AG04450 (cell line): ENCODE measurements at regions not wholly inside any gene's neighbourhood (a gene's known extent, or its start where the extent isn't known, plus 50 kb on each side); places are given as distances from the start of the nearest gene placed in this dataset.

Experiments
- CTCF ChIA-PET: fragments of 300-600, 350-600 bp; formaldehyde crosslinking; extraction: SDS; loops from one replicate; lab custom pipeline; 2022; ENCODE audit warnings: antibody characterized with exemption, inconsistent platforms; lab: Charles Lee
- POLR2A ChIA-PET: fragments of 350-600 bp; formaldehyde crosslinking; extraction: SDS; loops from one replicate; lab custom pipeline; 2021; ENCODE audit warnings: antibody characterized with exemption, inconsistent platforms; lab: Yijun Ruan, JAX
- DNase-seq: peaks from one replicate; pipeline ENCODE4 v3.0.0-alpha.2; 2011; ENCODE audit warnings: low read depth, low spot score
- H3K27ac ChIP-seq: one replicate; pipeline ENCODE4 v1.5.1; 2012; ENCODE audit warnings: low read depth, low read length, control low read depth
- H3K27me3 ChIP-seq: one replicate; pipeline ENCODE4 v1.6.0; 2012; ENCODE audit warnings: low read length; ENCODE audit not compliant: control insufficient read depth, insufficient read depth
- H3K4me3 ChIP-seq: 2 replicates; pipeline ENCODE4 v1.5.1; 2011; ENCODE audit warnings: mild to moderate bottlenecking, low read depth, low read length, control low read depth
- H3K9me3 ChIP-seq: 2 replicates; pipeline ENCODE4 v1.5.1; 2012; ENCODE audit warnings: low read length; ENCODE audit not compliant: control insufficient read depth, insufficient read depth
- TF ChIP-seq, protein P1 (sequence below): IDR thresholded peaks from 2 replicates; pipeline ENCODE4 v1.5.1; 2011; ENCODE audit warnings: low read depth, low read length, control low read depth, inconsistent platforms

DNA sequence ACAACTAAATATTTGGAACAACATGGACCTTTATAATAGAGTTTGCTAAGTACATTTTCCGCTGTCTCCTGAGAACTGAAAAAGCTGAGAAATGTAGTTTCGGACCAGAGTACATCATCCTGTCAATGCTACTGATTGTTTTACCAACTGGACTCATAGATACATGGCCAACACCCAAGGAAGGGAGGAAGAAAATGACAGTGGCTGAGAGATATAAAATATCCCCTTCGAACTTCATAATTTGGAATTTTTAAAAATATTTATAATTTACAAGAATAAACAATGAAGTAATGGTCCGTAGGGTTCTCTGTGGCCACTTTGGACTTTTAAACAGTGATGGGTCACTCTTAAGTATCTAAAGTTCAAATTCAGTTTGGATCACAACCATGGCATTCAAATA is 1042.7 kb downstream of the MCTP2 start:
- Histone ChIP-seq H3K9me3 (no peaks in the 10 kb centered on the region), H3K27ac (no peak overlapping the region), H3K4me3 (no peak overlapping the region), H3K27me3 (no peaks in the 10 kb centered on the region)
- POLR2A ChIA-PET: no interaction called here
- TF ChIP-seq, protein P1, sequence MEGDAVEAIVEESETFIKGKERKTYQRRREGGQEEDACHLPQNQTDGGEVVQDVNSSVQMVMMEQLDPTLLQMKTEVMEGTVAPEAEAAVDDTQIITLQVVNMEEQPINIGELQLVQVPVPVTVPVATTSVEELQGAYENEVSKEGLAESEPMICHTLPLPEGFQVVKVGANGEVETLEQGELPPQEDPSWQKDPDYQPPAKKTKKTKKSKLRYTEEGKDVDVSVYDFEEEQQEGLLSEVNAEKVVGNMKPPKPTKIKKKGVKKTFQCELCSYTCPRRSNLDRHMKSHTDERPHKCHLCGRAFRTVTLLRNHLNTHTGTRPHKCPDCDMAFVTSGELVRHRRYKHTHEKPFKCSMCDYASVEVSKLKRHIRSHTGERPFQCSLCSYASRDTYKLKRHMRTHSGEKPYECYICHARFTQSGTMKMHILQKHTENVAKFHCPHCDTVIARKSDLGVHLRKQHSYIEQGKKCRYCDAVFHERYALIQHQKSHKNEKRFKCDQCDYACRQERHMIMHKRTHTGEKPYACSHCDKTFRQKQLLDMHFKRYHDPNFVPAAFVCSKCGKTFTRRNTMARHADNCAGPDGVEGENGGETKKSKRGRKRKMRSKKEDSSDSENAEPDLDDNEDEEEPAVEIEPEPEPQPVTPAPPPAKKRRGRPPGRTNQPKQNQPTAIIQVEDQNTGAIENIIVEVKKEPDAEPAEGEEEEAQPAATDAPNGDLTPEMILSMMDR: no peak
- CTCF ChIA-PET: interaction anchor here (1.4 to 5.7 kb wide), 4 partner anchors 15 to 1053 kb away, joined by 3 to 23 read pairs (median 6); no protein-coding TSS in a partner anchor
- DNase-seq: no peak

DNA sequence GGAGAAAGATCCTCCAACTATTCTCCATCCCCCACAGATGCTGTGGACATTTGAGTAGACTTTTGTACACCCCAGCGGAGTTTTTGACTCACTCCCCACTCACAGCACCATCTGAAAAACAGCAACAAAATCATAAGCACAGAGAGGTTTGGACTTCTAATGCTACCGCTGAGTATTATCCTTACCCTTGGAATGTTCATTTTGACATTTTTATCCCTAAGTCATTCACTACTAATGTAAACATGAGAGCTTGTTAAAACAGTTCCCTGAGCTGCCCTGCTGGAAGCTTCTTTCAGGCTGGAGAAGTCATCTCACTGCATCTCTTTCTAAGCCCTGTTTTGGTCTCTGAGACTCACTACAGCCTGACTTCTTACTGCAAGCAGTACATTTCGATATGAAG is 1045.9 kb downstream of the MCTP2 start:
- no peaks in the 10 kb centered on the region for H3K9me3 ChIP-seq
- H3K27me3 ChIP-seq: no peaks in the 10 kb centered on the region
- peak overlapping the region; percentile 22 for H3K27ac ChIP-seq
- CTCF ChIA-PET: interaction anchor here (0.6 to 5.7 kb wide), 8 partner anchors 11 to 349 kb away, joined by 3 to 23 read pairs (median 6); no protein-coding TSS in a partner anchor
- H3K4me3 ChIP-seq: no peak overlapping the region
- TF ChIP-seq, protein P1: no peak
- DNase-seq: peak; percentile 91
- POLR2A ChIA-PET: interaction anchor here (0.7 to 2.1 kb wide), 8 partner anchors 11 to 1063 kb away, joined by 3 to 12 read pairs (median 5); partner anchors contain the start of gene NR2F2

DNA sequence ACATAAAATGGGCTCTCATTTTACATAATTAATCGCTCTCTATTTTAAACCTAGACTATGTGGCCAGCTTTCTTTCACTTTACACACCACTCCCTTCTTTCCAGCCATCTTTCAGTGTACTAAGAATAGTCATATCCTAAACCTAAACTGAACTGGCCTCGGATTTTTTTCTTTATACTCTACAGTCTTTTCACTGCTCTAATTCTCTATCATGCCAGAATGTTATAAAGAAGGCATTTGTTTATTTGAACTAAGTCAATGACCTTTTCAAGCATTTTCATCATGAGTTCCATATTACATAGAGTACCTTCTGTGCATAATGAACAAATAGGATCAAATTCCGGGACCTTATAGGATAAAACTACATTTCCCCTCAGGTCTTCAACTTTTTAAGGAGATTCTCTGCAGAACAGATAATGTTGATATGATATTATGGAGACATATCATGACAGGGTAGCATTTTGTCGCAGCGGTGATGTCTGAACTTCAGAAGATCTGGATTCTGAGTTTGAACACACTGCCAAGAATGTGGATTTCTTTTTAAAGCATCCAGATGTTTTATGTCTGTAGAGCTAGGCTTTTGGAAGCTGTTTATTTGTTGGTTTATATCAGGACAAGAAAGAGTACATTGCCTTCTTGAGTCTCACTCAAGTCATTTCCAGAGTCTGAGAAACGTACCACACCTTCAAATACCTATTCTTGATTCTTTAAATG is 1047.3 kb downstream of the MCTP2 start:
- POLR2A ChIA-PET: interaction anchor here (0.6 to 2.1 kb wide), 4 partner anchors 12 to 1053 kb away, joined by 4 to 12 read pairs (median 7); partner anchors contain the start of gene NR2F2
- no peaks in the 10 kb centered on the region for H3K27me3 ChIP-seq
- H3K9me3 ChIP-seq: no peaks in the 10 kb centered on the region
- DNase-seq: no peak
- CTCF ChIA-PET: interaction anchor here (0.8 to 5.7 kb wide), 6 partner anchors 9 to 1057 kb away, joined by 3 to 23 read pairs (median 8); no protein-coding TSS in a partner anchor
- H3K27ac ChIP-seq: no peak overlapping the region
- TF ChIP-seq, protein P1: no peak
- no peak overlapping the region for H3K4me3 ChIP-seq

DNA sequence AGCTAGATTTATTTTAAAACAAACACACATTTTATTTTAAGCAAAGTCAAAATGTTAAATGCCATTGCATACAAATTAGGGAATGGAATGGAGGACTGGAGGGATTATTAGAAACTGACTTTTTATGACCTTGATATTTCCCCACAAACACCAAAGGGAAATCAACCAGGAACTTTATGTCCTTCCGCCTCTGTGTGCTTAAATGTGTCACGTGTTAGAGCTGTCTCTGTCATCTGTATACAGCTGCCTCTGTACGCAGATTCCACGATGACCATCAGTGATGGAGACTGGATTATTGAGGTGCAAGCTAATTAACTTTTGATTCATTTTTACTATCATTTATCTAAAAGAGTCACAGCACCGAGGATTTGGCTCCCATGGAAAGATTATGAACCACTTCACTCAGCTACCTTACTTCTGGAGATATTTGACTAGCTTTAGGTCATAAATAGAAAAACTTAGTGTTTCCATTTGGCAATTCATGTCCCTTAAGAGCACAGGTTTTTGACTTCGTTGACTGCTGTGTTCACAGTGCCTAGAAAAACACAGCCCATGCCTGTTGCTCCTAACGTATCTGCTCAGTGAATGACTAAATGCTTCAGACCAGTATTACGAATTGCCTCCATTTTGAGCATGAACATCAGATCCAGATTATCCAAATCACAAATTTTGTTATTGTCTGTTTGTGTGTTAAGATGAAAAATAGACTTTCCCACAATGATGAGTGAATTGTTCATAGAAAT is 1048.1 kb downstream of the MCTP2 start:
- H3K27ac ChIP-seq: no peak overlapping the region
- ChIA-PET CTCF (interaction anchor here (1.2 to 5.7 kb wide), 6 partner anchors 9 to 1048 kb away, joined by 5 to 23 read pairs (median 8); no protein-coding TSS in a partner anchor), POLR2A (interaction anchor here (0.6 kb wide), 1 partner anchor 1052 kb away, joined by 4 read pairs; no protein-coding TSS in a partner anchor)
- no peaks in the 10 kb centered on the region for H3K9me3 ChIP-seq
- H3K4me3 ChIP-seq: no peak overlapping the region
- no peak for DNase-seq
- H3K27me3 ChIP-seq: no peaks in the 10 kb centered on the region
- TF ChIP-seq, protein P1: no peak
